ENCODE measurements at regions not wholly inside any gene's neighbourhood (a gene's known extent, or its start where the extent isn't known, plus 50 kb on each side); places are given as distances from the start of the nearest gene placed in this dataset.

DNA sequence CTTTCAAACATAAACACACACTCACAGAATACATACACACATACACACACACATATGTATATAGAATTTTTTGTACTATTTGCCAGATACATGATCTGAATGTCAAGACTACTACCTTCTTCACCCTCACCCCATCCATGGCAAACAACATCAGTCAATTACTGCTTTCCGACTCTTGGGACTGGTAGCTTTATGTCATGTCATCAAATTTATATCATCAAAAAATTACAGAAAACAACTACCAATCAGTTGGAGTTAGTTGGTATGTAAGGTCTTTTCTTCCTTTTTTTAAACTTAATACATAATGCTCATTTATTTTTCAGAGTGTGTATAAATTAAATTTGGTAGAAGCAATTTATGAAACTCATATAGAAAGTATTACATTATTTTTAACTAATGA lies 305.7 kb upstream of the MDFIC2 start:
- Histone ChIP-seq H3K9me2 (ENCODE audit: insufficient read depth) (no peaks in the 10 kb centered on the region), H3K9me3 (ENCODE audit: control insufficient read depth in 1 of 2, insufficient read depth in 1 of 2, low read depth in 1 of 2, low read length in 2 of 2) (no peaks in the 10 kb centered on the region; a peak in 1 of 4 replicates), H3K4me2 (ENCODE audit: low read length) (no peak overlapping the region), H3K4me3 (replicated peaks in 1 of 2; ENCODE audit: low read depth in 1 of 2, low read length in 2 of 2) (no peak overlapping the region), H3K27ac (ENCODE audit: low read depth, low read length) (no peak overlapping the region), H3K4me1 (ENCODE audit: control insufficient read depth in 1 of 2, insufficient read depth in 2 of 2, low read length in 2 of 2) (no peaks in the 10 kb centered on the region), H3K27me3 (ENCODE audit: insufficient read depth, low read length) (no peaks in the 10 kb centered on the region), H4K20me1 (ENCODE audit: insufficient read depth) (no peaks in the 10 kb centered on the region), H3K9ac (ENCODE audit: low read length) (no peak overlapping the region), H2AFZ (ENCODE audit: low read depth, low read length, poor library complexity, severe bottlenecking) (no peak overlapping the region), H3K36me3 (ENCODE audit: control insufficient read depth in 1 of 2, insufficient read depth in 2 of 2, low read length in 2 of 2) (no peaks in the 10 kb centered on the region), H3K79me2 (ENCODE audit: insufficient read depth, low read length) (no peaks in the 10 kb centered on the region)
- ChIA-PET RAD21 (ENCODE audit: low non-redundant PET in 1 of 2, low total read pairs in 2 of 2, uncharacterized antibody in 2 of 2, unreplicated experiment in 2 of 2) (no interaction called here), POLR2A (no interaction called here), CTCF (no interaction called here)
- intact Hi-C loops (cut with micrococcal nuclease): no loop called here
- BruUV-seq (replicated peaks): no TSS peak
- DNase-seq (ENCODE audit: low read depth, low spot score): no peak
- ATAC-seq: no peak
- TF ChIP-seq ELF1 (IDR thresholded peaks at IDR 0.05; ENCODE audit: borderline replicate concordance, low read depth) (no peak), SRF (IDR thresholded peaks at IDR 0.05; ENCODE audit: low read depth) (no peak), EZH2 (IDR thresholded peaks at IDR 0.05) (no peak), ZNF274 (IDR thresholded peaks at IDR 0.05; ENCODE audit: low read depth, low read length) (no peak), RAD21 (IDR thresholded peaks at IDR 0.05; ENCODE audit: low read depth) (no peak), POLR2AphosphoS5 (IDR thresholded peaks at IDR 0.05; ENCODE audit: low read depth, low read length) (no peak), POLR2A (IDR thresholded peaks at IDR 0.05; ENCODE audit: borderline replicate concordance, extremely low read depth, insufficient read depth, insufficient read length) (no peak), SP1 (IDR thresholded peaks at IDR 0.05; ENCODE audit: low read depth) (no peak), CEBPB (IDR thresholded peaks at IDR 0.05; ENCODE audit: low read depth) (no peak), YY1 (IDR thresholded peaks at IDR 0.05; ENCODE audit: extremely low read depth, insufficient replicate concordance, low read depth, low read length) (no peak), FOSL1 (IDR thresholded peaks at IDR 0.05; ENCODE audit: low read depth) (no peak)
- TF ChIP-seq, protein P1, sequence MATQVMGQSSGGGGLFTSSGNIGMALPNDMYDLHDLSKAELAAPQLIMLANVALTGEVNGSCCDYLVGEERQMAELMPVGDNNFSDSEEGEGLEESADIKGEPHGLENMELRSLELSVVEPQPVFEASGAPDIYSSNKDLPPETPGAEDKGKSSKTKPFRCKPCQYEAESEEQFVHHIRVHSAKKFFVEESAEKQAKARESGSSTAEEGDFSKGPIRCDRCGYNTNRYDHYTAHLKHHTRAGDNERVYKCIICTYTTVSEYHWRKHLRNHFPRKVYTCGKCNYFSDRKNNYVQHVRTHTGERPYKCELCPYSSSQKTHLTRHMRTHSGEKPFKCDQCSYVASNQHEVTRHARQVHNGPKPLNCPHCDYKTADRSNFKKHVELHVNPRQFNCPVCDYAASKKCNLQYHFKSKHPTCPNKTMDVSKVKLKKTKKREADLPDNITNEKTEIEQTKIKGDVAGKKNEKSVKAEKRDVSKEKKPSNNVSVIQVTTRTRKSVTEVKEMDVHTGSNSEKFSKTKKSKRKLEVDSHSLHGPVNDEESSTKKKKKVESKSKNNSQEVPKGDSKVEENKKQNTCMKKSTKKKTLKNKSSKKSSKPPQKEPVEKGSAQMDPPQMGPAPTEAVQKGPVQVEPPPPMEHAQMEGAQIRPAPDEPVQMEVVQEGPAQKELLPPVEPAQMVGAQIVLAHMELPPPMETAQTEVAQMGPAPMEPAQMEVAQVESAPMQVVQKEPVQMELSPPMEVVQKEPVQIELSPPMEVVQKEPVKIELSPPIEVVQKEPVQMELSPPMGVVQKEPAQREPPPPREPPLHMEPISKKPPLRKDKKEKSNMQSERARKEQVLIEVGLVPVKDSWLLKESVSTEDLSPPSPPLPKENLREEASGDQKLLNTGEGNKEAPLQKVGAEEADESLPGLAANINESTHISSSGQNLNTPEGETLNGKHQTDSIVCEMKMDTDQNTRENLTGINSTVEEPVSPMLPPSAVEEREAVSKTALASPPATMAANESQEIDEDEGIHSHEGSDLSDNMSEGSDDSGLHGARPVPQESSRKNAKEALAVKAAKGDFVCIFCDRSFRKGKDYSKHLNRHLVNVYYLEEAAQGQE (IDR thresholded peaks at IDR 0.05; ENCODE audit: low read depth): no peak
- TF ChIP-seq, protein P2, sequence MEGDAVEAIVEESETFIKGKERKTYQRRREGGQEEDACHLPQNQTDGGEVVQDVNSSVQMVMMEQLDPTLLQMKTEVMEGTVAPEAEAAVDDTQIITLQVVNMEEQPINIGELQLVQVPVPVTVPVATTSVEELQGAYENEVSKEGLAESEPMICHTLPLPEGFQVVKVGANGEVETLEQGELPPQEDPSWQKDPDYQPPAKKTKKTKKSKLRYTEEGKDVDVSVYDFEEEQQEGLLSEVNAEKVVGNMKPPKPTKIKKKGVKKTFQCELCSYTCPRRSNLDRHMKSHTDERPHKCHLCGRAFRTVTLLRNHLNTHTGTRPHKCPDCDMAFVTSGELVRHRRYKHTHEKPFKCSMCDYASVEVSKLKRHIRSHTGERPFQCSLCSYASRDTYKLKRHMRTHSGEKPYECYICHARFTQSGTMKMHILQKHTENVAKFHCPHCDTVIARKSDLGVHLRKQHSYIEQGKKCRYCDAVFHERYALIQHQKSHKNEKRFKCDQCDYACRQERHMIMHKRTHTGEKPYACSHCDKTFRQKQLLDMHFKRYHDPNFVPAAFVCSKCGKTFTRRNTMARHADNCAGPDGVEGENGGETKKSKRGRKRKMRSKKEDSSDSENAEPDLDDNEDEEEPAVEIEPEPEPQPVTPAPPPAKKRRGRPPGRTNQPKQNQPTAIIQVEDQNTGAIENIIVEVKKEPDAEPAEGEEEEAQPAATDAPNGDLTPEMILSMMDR (IDR thresholded peaks at IDR 0.05 in 2 of 3, conservative IDR thresholded peaks at IDR 0.05 in 1 of 3; ENCODE audit: borderline replicate concordance in 1 of 3, insufficient read depth in 1 of 3, low read depth in 2 of 3, low read length in 2 of 3): no peak
- TF ChIP-seq, protein P3, sequence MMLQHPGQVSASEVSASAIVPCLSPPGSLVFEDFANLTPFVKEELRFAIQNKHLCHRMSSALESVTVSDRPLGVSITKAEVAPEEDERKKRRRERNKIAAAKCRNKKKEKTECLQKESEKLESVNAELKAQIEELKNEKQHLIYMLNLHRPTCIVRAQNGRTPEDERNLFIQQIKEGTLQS (IDR thresholded peaks at IDR 0.05): no peak
- TF ChIP-seq, protein P4, sequence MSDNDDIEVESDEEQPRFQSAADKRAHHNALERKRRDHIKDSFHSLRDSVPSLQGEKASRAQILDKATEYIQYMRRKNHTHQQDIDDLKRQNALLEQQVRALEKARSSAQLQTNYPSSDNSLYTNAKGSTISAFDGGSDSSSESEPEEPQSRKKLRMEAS (IDR thresholded peaks at IDR 0.05): no peak
- TF ChIP-seq, protein P5, sequence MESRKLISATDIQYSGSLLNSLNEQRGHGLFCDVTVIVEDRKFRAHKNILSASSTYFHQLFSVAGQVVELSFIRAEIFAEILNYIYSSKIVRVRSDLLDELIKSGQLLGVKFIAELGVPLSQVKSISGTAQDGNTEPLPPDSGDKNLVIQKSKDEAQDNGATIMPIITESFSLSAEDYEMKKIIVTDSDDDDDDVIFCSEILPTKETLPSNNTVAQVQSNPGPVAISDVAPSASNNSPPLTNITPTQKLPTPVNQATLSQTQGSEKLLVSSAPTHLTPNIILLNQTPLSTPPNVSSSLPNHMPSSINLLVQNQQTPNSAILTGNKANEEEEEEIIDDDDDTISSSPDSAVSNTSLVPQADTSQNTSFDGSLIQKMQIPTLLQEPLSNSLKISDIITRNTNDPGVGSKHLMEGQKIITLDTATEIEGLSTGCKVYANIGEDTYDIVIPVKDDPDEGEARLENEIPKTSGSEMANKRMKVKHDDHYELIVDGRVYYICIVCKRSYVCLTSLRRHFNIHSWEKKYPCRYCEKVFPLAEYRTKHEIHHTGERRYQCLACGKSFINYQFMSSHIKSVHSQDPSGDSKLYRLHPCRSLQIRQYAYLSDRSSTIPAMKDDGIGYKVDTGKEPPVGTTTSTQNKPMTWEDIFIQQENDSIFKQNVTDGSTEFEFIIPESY (IDR thresholded peaks at IDR 0.05; ENCODE audit: extremely low read depth, insufficient replicate concordance, low read length): no peak
